ENCODE measurements at regions not wholly inside any gene's neighbourhood (a gene's known extent, or its start where the extent isn't known, plus 50 kb on each side); places are given as distances from the start of the nearest gene placed in this dataset.

- Histone ChIP-seq H3K36me3 (replicated peaks) (no peaks in the 10 kb centered on the region), H3K27ac (no peak overlapping the region), H3K4me3 (ENCODE audit: low read depth, low read length) (no peak overlapping the region), H3K27me3 (replicated peaks) (no peaks in the 10 kb centered on the region)
- TF ChIP-seq, protein P1, sequence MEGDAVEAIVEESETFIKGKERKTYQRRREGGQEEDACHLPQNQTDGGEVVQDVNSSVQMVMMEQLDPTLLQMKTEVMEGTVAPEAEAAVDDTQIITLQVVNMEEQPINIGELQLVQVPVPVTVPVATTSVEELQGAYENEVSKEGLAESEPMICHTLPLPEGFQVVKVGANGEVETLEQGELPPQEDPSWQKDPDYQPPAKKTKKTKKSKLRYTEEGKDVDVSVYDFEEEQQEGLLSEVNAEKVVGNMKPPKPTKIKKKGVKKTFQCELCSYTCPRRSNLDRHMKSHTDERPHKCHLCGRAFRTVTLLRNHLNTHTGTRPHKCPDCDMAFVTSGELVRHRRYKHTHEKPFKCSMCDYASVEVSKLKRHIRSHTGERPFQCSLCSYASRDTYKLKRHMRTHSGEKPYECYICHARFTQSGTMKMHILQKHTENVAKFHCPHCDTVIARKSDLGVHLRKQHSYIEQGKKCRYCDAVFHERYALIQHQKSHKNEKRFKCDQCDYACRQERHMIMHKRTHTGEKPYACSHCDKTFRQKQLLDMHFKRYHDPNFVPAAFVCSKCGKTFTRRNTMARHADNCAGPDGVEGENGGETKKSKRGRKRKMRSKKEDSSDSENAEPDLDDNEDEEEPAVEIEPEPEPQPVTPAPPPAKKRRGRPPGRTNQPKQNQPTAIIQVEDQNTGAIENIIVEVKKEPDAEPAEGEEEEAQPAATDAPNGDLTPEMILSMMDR (IDR thresholded peaks at IDR 0.05; ENCODE audit: low read depth, low read length, missing control alignments) = no peak
- no peak for DNase-seq
- in situ Hi-C loops (cut with HindIII; ENCODE audit: low pct_ligation_motif_present, low sequenced_read_pairs) = no loop called here
These were observed 864.3 kb upstream of the SOX11 start for GRCh38 chr2:4827836-4828235.

DNA sequence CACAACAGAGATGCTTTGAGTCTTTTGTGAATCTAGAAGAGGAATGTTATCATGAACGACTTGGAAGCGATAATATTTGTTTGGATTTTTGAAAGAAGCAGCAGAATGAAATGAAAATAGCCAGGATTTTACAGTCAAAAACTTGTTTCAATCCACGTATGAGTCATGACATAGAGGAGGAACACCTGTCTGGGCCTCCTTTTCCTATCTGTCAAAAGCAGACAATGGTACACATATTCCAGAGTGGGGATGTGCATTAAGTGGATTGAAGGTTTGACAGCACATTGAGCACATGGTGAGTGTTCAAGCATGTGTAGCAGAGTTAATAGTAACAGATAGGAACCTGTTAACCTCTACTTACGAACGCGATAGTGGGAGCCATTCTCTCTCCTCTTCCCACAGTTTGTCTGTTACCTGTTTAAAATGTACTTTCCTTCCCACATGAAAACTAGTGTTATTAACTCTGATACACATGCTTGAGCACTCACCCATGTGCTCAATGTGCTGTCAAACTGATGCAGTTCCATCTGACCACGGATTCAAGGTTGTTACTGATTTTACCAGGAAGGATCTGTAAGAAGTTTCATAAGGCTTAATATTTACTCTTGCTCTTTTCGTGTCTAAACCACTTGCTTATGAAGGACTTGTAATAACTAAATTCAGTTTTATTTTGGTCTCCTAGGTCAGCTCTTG, 863.4 kb upstream of the SOX11 start:
- in situ Hi-C loops (cut with HindIII; ENCODE audit: low pct_ligation_motif_present, low sequenced_read_pairs) = no loop called here
- no peak for DNase-seq
- Histone ChIP-seq H3K36me3 (replicated peaks) (no peaks in the 10 kb centered on the region), H3K27me3 (replicated peaks) (no peaks in the 10 kb centered on the region), H3K4me3 (ENCODE audit: low read depth, low read length) (no peak overlapping the region), H3K27ac (no peak overlapping the region)
- TF ChIP-seq, protein P1 (IDR thresholded peaks at IDR 0.05; ENCODE audit: low read depth, low read length, missing control alignments) = no peak

- Histone ChIP-seq H3K4me3 (ENCODE audit: low read depth, low read length) (no peak overlapping the region), H3K27me3 (replicated peaks) (no peaks in the 10 kb centered on the region), H3K36me3 (replicated peaks) (no peaks in the 10 kb centered on the region), H3K27ac (no peak overlapping the region)
- no peak for DNase-seq
- in situ Hi-C loops (cut with HindIII; ENCODE audit: low pct_ligation_motif_present, low sequenced_read_pairs) = no loop called here
- TF ChIP-seq, protein P1 (IDR thresholded peaks at IDR 0.05; ENCODE audit: low read depth, low read length, missing control alignments) = no peak
These were observed 860.4 kb upstream of the SOX11 start for GRCh38 chr2:4831751-4832150.

DNA sequence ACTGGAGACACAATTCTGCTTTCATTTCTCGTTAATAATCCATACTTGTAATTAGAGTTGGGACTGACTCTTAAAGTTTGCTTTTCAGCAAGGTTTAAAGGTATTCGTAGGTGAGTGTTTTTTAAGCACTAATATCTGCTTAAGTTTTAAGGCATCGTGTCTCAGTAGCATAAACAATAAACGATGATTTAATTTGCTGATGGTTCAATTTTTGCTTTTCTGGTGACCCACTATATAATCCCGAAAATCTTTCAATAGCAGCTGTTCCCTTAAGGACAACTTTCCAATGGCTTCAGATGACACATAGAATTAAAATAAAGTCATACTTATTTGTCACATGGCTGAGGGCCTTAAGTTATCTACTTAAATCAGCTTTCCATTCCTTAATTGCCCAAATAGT, 859.5 kb upstream of the SOX11 start:
- Histone ChIP-seq H3K4me3 (ENCODE audit: low read depth, low read length) (no peak overlapping the region), H3K36me3 (replicated peaks) (no peaks in the 10 kb centered on the region), H3K27ac (no peak overlapping the region), H3K27me3 (replicated peaks) (no peaks in the 10 kb centered on the region)
- in situ Hi-C loops (cut with HindIII; ENCODE audit: low pct_ligation_motif_present, low sequenced_read_pairs) = no loop called here
- DNase-seq = no peak
- TF ChIP-seq, protein P1 (IDR thresholded peaks at IDR 0.05; ENCODE audit: low read depth, low read length, missing control alignments) = no peak

DNA sequence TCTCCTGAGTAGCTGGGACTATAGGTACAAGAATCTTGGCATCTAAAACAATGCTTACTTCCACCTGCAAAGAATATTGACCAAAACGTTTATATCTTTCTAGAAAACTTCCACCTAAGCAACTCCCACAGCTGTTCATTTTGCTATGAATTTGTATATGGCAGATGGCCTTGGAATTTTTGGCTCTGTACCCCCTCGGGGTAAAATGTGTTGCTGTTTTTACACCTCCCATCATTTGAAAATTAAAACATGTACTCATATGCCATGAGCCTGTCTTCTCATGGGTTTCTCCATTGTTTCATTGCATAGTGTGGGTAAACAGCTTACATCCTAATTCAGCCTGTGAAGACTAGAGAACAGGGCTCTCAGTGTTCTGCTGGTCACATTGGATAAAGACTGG, 853.6 kb upstream of the SOX11 start:
- no peak overlapping the region for H3K27ac ChIP-seq
- no peak for DNase-seq
- H3K27me3 ChIP-seq (replicated peaks) = no peaks in the 10 kb centered on the region
- TF ChIP-seq, protein P1 (IDR thresholded peaks at IDR 0.05; ENCODE audit: low read depth, low read length, missing control alignments) = no peak
- H3K36me3 ChIP-seq (replicated peaks) = no peaks in the 10 kb centered on the region
- in situ Hi-C loops (cut with HindIII; ENCODE audit: low pct_ligation_motif_present, low sequenced_read_pairs) = no loop called here
- no peak overlapping the region for H3K4me3 ChIP-seq (ENCODE audit: low read depth, low read length)

DNA sequence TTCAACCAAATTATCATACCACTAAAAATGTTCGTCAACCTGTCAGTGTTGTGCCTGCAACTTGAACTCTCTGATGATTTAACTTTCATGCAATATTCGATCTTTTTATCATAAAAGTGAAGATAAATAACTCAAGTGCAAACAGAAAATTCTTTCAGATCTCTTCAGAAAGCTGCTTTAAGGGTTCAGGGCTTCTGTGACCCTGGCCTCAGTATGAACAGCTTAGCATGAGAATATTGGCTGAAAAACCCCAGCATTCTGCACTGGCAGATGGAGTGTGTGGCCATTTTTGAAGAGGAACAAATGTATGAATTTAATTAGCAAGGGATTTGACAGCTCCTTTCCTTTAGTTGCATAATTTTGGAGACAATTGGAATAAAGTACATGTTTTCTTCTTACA, 851.4 kb upstream of the SOX11 start:
- no peak overlapping the region for H3K27ac ChIP-seq
- no peak for DNase-seq
- H3K4me3 ChIP-seq (ENCODE audit: low read depth, low read length) = no peak overlapping the region
- H3K27me3 ChIP-seq (replicated peaks) = no peaks in the 10 kb centered on the region
- no peaks in the 10 kb centered on the region for H3K36me3 ChIP-seq (replicated peaks)
- TF ChIP-seq, protein P1 (IDR thresholded peaks at IDR 0.05; ENCODE audit: low read depth, low read length, missing control alignments) = no peak
- in situ Hi-C loops (cut with HindIII; ENCODE audit: low pct_ligation_motif_present, low sequenced_read_pairs) = no loop called here
